ENCODE measurements at regions not wholly inside any gene's neighbourhood (a gene's known extent, or its start where the extent isn't known, plus 50 kb on each side); places are given as distances from the start of the nearest gene placed in this dataset.

- no peak for TF ChIP-seq EZH2 (IDR thresholded peaks at IDR 0.05; ENCODE audit: borderline replicate concordance, low read depth, low read length, poor library complexity, severe bottlenecking)
- no peak for TF ChIP-seq CTCF (conservative IDR thresholded peaks at IDR 0.05; ENCODE audit: low read depth, low read length)
Measured at GRCh38 chr2:102895376-102895775, 133.5 kb downstream of the TMEM182 start.
